ENCODE measurements at regions not wholly inside any gene's neighbourhood (a gene's known extent, or its start where the extent isn't known, plus 50 kb on each side); places are given as distances from the start of the nearest gene placed in this dataset.
"Not testable (repeated sequence)": the region's sequence is repeated elsewhere in the genome, so short reads cannot be mapped to it uniquely, and the experiment has no call there.

GRCh38 chr20:47850146-47850545 lies 64.9 kb upstream of the SULF2 start:
- Histone ChIP-seq H3K4me3 (ENCODE audit: low read length) (no peak overlapping the region), H4K20me1 (ENCODE audit: control insufficient read depth, insufficient read depth, low read depth, low read length) (no peaks in the 10 kb centered on the region), H3K36me3 (ENCODE audit: control insufficient read depth, low read length) (no peaks in the 10 kb centered on the region), H3K27ac (ENCODE audit: low read depth, low read length) (no peak overlapping the region), H3K9me3 (ENCODE audit: control insufficient read depth, insufficient read depth, low read length) (no peaks in the 10 kb centered on the region), H3F3A (ENCODE audit: control insufficient read depth, insufficient read depth) (no peaks in the 10 kb centered on the region), H3K79me2 (ENCODE audit: control insufficient read depth, low read length) (no peaks in the 10 kb centered on the region), H3K27me3 (ENCODE audit: control insufficient read depth, low read length) (no peaks in the 10 kb centered on the region), H3K9me2 (replicated peaks; ENCODE audit: control insufficient read depth, low read length) (no peaks in the 10 kb centered on the region), H3K4me1 (ENCODE audit: control insufficient read depth, low read length) (no peaks in the 10 kb centered on the region), H3K4me2 (ENCODE audit: low read length) (no peak overlapping the region)
- TF ChIP-seq CTCF (IDR thresholded peaks at IDR 0.05; ENCODE audit: low read depth, low read length, poor library complexity, severe bottlenecking) (no peak), EZH2phosphoT487 (IDR thresholded peaks at IDR 0.05; ENCODE audit: borderline replicate concordance, low read length) (no peak)

DNA sequence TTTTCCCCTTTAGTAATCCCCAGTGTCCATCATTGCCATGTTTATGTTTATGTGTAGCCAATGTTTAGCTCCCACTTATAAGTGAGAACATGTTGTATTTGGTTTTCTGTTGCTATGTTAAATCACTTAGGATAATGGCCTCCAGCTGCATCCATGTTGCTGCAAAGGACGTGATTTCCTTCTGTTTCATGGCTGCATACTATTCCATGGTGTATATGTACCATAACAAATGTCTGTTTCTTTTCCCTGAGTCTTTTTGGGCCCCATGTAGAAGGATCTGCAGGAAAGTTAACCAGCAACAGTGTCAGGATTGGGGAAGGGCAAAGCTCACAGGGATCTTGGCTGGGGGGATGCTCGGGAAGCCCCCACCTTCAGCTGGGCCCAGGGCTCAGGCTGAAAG lies 64.3 kb upstream of the SULF2 start:
- Histone ChIP-seq H3F3A (ENCODE audit: control insufficient read depth, insufficient read depth) (no peaks in the 10 kb centered on the region), H3K4me1 (ENCODE audit: control insufficient read depth, low read length) (no peaks in the 10 kb centered on the region), H3K27ac (ENCODE audit: low read depth, low read length) (no peak overlapping the region), H4K20me1 (ENCODE audit: control insufficient read depth, insufficient read depth, low read depth, low read length) (no peaks in the 10 kb centered on the region), H3K4me3 (ENCODE audit: low read length) (no peak overlapping the region), H3K9me3 (ENCODE audit: control insufficient read depth, insufficient read depth, low read length) (no peaks in the 10 kb centered on the region), H3K36me3 (ENCODE audit: control insufficient read depth, low read length) (no peaks in the 10 kb centered on the region), H3K27me3 (ENCODE audit: control insufficient read depth, low read length) (no peaks in the 10 kb centered on the region), H3K9me2 (replicated peaks; ENCODE audit: control insufficient read depth, low read length) (no peaks in the 10 kb centered on the region), H3K79me2 (ENCODE audit: control insufficient read depth, low read length) (no peaks in the 10 kb centered on the region), H3K4me2 (ENCODE audit: low read length) (no peak overlapping the region)
- no peak for TF ChIP-seq CTCF (IDR thresholded peaks at IDR 0.05; ENCODE audit: low read depth, low read length, poor library complexity, severe bottlenecking)

DNA sequence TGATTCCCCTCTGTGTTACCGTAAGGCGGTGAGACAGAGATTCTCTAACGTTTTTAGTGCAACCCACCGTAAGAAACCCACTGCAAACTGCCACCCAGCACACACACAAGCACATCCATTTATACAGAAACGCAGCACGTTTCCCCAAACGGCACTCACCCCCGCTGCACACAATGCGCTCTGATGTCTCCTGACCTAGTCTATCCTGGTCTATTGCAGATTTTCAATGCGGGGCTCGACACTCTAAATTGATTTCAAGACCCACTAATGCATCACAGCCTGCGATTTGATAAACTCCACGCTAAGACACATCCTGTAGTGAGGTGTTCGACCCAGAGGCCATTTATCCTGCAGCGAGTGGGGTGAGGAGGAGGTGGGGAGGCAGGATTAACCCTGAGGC lies 63.7 kb upstream of the SULF2 start:
- TF ChIP-seq CTCF (IDR thresholded peaks at IDR 0.05; ENCODE audit: low read depth, low read length, poor library complexity, severe bottlenecking) (no peak), EZH2phosphoT487 (IDR thresholded peaks at IDR 0.05; ENCODE audit: borderline replicate concordance, low read length) (no peak)
- Histone ChIP-seq H3K4me1 (ENCODE audit: control insufficient read depth, low read length) (no peaks in the 10 kb centered on the region), H3K9me2 (replicated peaks; ENCODE audit: control insufficient read depth, low read length) (no peaks in the 10 kb centered on the region), H4K20me1 (ENCODE audit: control insufficient read depth, insufficient read depth, low read depth, low read length) (no peaks in the 10 kb centered on the region), H3K4me2 (ENCODE audit: low read length) (no peak overlapping the region), H3K4me3 (ENCODE audit: low read length) (no peak overlapping the region), H3K79me2 (ENCODE audit: control insufficient read depth, low read length) (no peaks in the 10 kb centered on the region), H3K36me3 (ENCODE audit: control insufficient read depth, low read length) (no peaks in the 10 kb centered on the region), H3K27me3 (ENCODE audit: control insufficient read depth, low read length) (no peaks in the 10 kb centered on the region), H3K9me3 (ENCODE audit: control insufficient read depth, insufficient read depth, low read length) (no peaks in the 10 kb centered on the region), H3K27ac (ENCODE audit: low read depth, low read length) (no peak overlapping the region), H3F3A (ENCODE audit: control insufficient read depth, insufficient read depth) (no peaks in the 10 kb centered on the region)

DNA sequence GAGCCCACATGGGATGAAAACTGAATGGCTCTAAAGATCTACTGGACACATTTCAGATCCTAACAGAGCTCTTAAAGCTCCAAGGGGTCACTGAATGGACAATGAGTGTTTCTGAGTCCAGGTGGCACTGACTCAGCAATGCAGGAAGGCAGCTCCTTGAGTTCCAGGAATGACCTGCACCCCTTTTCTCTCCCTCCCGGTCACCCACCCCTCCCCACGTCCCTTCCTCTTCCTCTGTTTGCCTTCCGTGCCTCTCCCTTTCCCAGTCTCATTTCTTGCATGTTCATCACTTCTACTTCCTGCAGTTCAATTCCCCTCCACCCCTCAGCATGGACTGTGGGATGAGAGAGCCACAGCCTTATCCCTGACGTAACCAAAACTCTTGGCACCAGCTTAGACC lies 63.3 kb upstream of the SULF2 start:
- H3K4me2 ChIP-seq (ENCODE audit: low read length); H3K36me3 ChIP-seq (ENCODE audit: control insufficient read depth, low read length); H3K79me2 ChIP-seq (ENCODE audit: control insufficient read depth, low read length); H4K20me1 ChIP-seq (ENCODE audit: control insufficient read depth, insufficient read depth, low read depth, low read length); H3K9me3 ChIP-seq (ENCODE audit: control insufficient read depth, insufficient read depth, low read length); H3K4me3 ChIP-seq (ENCODE audit: low read length); H3K27me3 ChIP-seq (ENCODE audit: control insufficient read depth, low read length); H3K4me1 ChIP-seq (ENCODE audit: control insufficient read depth, low read length); H3K9me2 ChIP-seq (replicated peaks; ENCODE audit: control insufficient read depth, low read length); H3F3A ChIP-seq (ENCODE audit: control insufficient read depth, insufficient read depth); H3K27ac ChIP-seq (ENCODE audit: low read depth, low read length): not testable (repeated sequence)
